ENCODE measurements at regions not wholly inside any gene's neighbourhood (a gene's known extent, or its start where the extent isn't known, plus 50 kb on each side); places are given as distances from the start of the nearest gene placed in this dataset.
A peak's percentile ranks its signal among the peaks of the same experiment; 100 is the strongest.

- Histone ChIP-seq H3K9me3 (no peaks in the 10 kb centered on the region), H3K4me1 (peaks cover 0 to 32% (median 22%) of the 10 kb centered on the region in 6 donors), H3K27me3 (replicated peaks in 1 of 7) (peaks cover 0 to 94% (median 51%) of the 10 kb centered on the region in 7 donors), H3K4me3 (peak overlapping the region in 5 of 8 donors; percentile 24 to 66 (median 36)), H3K27ac (no peak overlapping the region), H3K36me3 (no peaks in the 10 kb centered on the region)
- WGBS, 5 donors: 9 to 18% (median 15%) methylated on average over 16 to 50 of the region's 50 CpGs
- DNase-seq: no peak
- no peak for TF ChIP-seq POLR2AphosphoS5 (IDR thresholded peaks at IDR 0.05)
- no peak for TF ChIP-seq POLR2A (IDR thresholded peaks at IDR 0.05)
- no peak for TF ChIP-seq CTCF (IDR thresholded peaks at IDR 0.05 in 8 of 11, conservative IDR thresholded peaks at IDR 0.05 in 3 of 11)
- intact Hi-C loops (cut with DNase I; ENCODE audit: low total_unique reads): no loop called here
These were observed 185.9 kb upstream of the LINGO1 start for GRCh38 chr15:77818484-77819047.

GRCh38 chr15:77817434-77817833 is 184.7 kb upstream of the LINGO1 start:
- Histone ChIP-seq H3K4me3 (no peak overlapping the region), H3K4me1 (peaks cover 0 to 32% (median 22%) of the 10 kb centered on the region in 6 donors), H3K27me3 (replicated peaks in 1 of 7) (peaks cover 0 to 82% (median 51%) of the 10 kb centered on the region in 7 donors), H3K9me3 (no peaks in the 10 kb centered on the region), H3K27ac (no peak overlapping the region), H3K36me3 (no peaks in the 10 kb centered on the region)
- intact Hi-C loops (cut with DNase I; ENCODE audit: low total_unique reads): no loop called here
- no peak for DNase-seq
- WGBS, 5 donors: 83 to 90% (median 85%) methylated on average over 4 to 9 of the region's 9 CpGs
- no peak for TF ChIP-seq CTCF (IDR thresholded peaks at IDR 0.05 in 8 of 11, conservative IDR thresholded peaks at IDR 0.05 in 3 of 11)
- TF ChIP-seq POLR2A (IDR thresholded peaks at IDR 0.05): no peak
- TF ChIP-seq POLR2AphosphoS5 (IDR thresholded peaks at IDR 0.05): no peak

- H3K27ac ChIP-seq: no peak overlapping the region
- no peaks in the 10 kb centered on the region for H3K9me3 ChIP-seq
- TF ChIP-seq CTCF (IDR thresholded peaks at IDR 0.05 in 8 of 11, conservative IDR thresholded peaks at IDR 0.05 in 3 of 11) (no peak), POLR2AphosphoS5 (IDR thresholded peaks at IDR 0.05) (no peak), POLR2A (IDR thresholded peaks at IDR 0.05) (no peak)
- WGBS, 5 donors: 58 to 78% (median 69%) methylated on average over 6 to 7 of the region's 7 CpGs
- peaks cover 0 to 78% (median 49%) of the 10 kb centered on the region in 7 donors for H3K27me3 ChIP-seq (replicated peaks in 1 of 7)
- peaks cover 0 to 32% (median 22%) of the 10 kb centered on the region in 6 donors for H3K4me1 ChIP-seq
- intact Hi-C loops (cut with DNase I; ENCODE audit: low total_unique reads): no loop called here
- no peak overlapping the region for H3K4me3 ChIP-seq
- H3K36me3 ChIP-seq: no peaks in the 10 kb centered on the region
- DNase-seq: no peak
These were observed 184.3 kb upstream of the LINGO1 start for GRCh38 chr15:77816983-77817382.

- peaks cover 0 to 21% (median 15%) of the 10 kb centered on the region in 6 donors for H3K4me1 ChIP-seq
- no peak overlapping the region for H3K27ac ChIP-seq
- H3K27me3 ChIP-seq (replicated peaks in 1 of 7): peaks cover 0 to 58% (median 30%) of the 10 kb centered on the region in 7 donors
- TF ChIP-seq POLR2AphosphoS5 (IDR thresholded peaks at IDR 0.05) (no peak), CTCF (IDR thresholded peaks at IDR 0.05 in 8 of 11, conservative IDR thresholded peaks at IDR 0.05 in 3 of 11) (no peak), POLR2A (IDR thresholded peaks at IDR 0.05) (no peak)
- 74 to 86% (median 78%) methylated on average over 3 to 7 of the region's 7 CpGs for WGBS, 5 donors
- no peak for DNase-seq
- no peaks in the 10 kb centered on the region for H3K36me3 ChIP-seq
- intact Hi-C loops (cut with DNase I; ENCODE audit: low total_unique reads): no loop called here
- no peak overlapping the region for H3K4me3 ChIP-seq
- no peaks in the 10 kb centered on the region for H3K9me3 ChIP-seq
These were observed 182.3 kb upstream of the LINGO1 start for GRCh38 chr15:77815015-77815414.
